ENCODE measurements at regions not wholly inside any gene's neighbourhood (a gene's known extent, or its start where the extent isn't known, plus 50 kb on each side); places are given as distances from the start of the nearest gene placed in this dataset.
"Not testable (repeated sequence)": the region's sequence is repeated elsewhere in the genome, so short reads cannot be mapped to it uniquely, and the experiment has no call there.

GRCh38 chr11:88061111-88061510 lies 114.1 kb downstream of the RAB38 start:
- Histone ChIP-seq H3K9me3 (no peaks in the 10 kb centered on the region), H3K36me3 (no peaks in the 10 kb centered on the region), H3K4me1 (no peaks in the 10 kb centered on the region), H3K27me3 (no peaks in the 10 kb centered on the region), H3K27ac (no peak overlapping the region), H3K4me3 (no peak overlapping the region)
- no peak for TF ChIP-seq POLR2A (IDR thresholded peaks at IDR 0.05)
- TF ChIP-seq CTCF (IDR thresholded peaks at IDR 0.05 in 4 of 5, conservative IDR thresholded peaks at IDR 0.05 in 1 of 5) = no peak
- DNase-seq = no peak
- no peak for ATAC-seq
- in situ Hi-C loops (cut with MboI; ENCODE audit: low sequenced_read_pairs in 4 of 4) = loop anchor here in 1 of 4 donors (25.0 kb wide), 1 partner anchor 99 kb away; no protein-coding TSS in a partner anchor
- intact Hi-C loops (cut with DNase I; ENCODE audit: low total_unique reads) = no loop called here

- Histone ChIP-seq H3K4me3 (no peak overlapping the region), H3K4me1 (no peaks in the 10 kb centered on the region), H3K9me3 (no peaks in the 10 kb centered on the region), H3K36me3 (no peaks in the 10 kb centered on the region), H3K27me3 (no peaks in the 10 kb centered on the region), H3K27ac (no peak overlapping the region)
- no peak for ATAC-seq
- intact Hi-C loops (cut with DNase I; ENCODE audit: low total_unique reads) = no loop called here
- TF ChIP-seq POLR2A (IDR thresholded peaks at IDR 0.05) (no peak), CTCF (IDR thresholded peaks at IDR 0.05 in 4 of 5, conservative IDR thresholded peaks at IDR 0.05 in 1 of 5) (no peak)
- in situ Hi-C loops (cut with MboI; ENCODE audit: low sequenced_read_pairs in 4 of 4) = loop anchor here in 1 of 4 donors (25.0 kb wide), 1 partner anchor 97 kb away; no protein-coding TSS in a partner anchor
- DNase-seq = no peak
Measured at GRCh38 chr11:88059326-88059725, 115.9 kb downstream of the RAB38 start.

GRCh38 chr11:88051396-88051795 lies 123.8 kb downstream of the RAB38 start:
- Histone ChIP-seq H3K36me3 (no peaks in the 10 kb centered on the region), H3K27ac (no peak overlapping the region), H3K4me1 (no peaks in the 10 kb centered on the region), H3K4me3 (no peak overlapping the region), H3K9me3 (no peaks in the 10 kb centered on the region), H3K27me3 (no peaks in the 10 kb centered on the region)
- TF ChIP-seq POLR2A (IDR thresholded peaks at IDR 0.05) = no peak
- in situ Hi-C loops (cut with MboI; ENCODE audit: low sequenced_read_pairs in 4 of 4) = loop anchor here in 1 of 4 donors (25.0 kb wide), 1 partner anchor 89 kb away; no protein-coding TSS in a partner anchor
- no peak for DNase-seq
- ATAC-seq = no peak
- intact Hi-C loops (cut with DNase I; ENCODE audit: low total_unique reads) = no loop called here

GRCh38 chr11:88050247-88050646 lies 125.0 kb downstream of the RAB38 start:
- no peak overlapping the region for H3K27ac ChIP-seq
- ATAC-seq (no peak), DNase-seq (no peak)
- no peaks in the 10 kb centered on the region for H3K9me3 ChIP-seq
- no peaks in the 10 kb centered on the region for H3K27me3 ChIP-seq
- intact Hi-C loops (cut with DNase I; ENCODE audit: low total_unique reads) (no loop called here), in situ Hi-C loops (cut with MboI; ENCODE audit: low sequenced_read_pairs in 4 of 4) (loop anchor here in 1 of 4 donors (25.0 kb wide), 1 partner anchor 88 kb away; no protein-coding TSS in a partner anchor)
- no peaks in the 10 kb centered on the region for H3K4me1 ChIP-seq
- TF ChIP-seq CTCF (IDR thresholded peaks at IDR 0.05 in 4 of 5, conservative IDR thresholded peaks at IDR 0.05 in 1 of 5) = no peak
- no peak overlapping the region for H3K4me3 ChIP-seq
- no peaks in the 10 kb centered on the region for H3K36me3 ChIP-seq

GRCh38 chr11:88045288-88045687 lies 130.0 kb downstream of the RAB38 start:
- intact Hi-C loops (cut with DNase I; ENCODE audit: low total_unique reads); in situ Hi-C loops (cut with MboI; ENCODE audit: low sequenced_read_pairs in 4 of 4); H3K27me3 ChIP-seq; H3K4me3 ChIP-seq; H3K9me3 ChIP-seq; DNase-seq; H3K36me3 ChIP-seq; H3K27ac ChIP-seq; H3K4me1 ChIP-seq; ATAC-seq: not testable (repeated sequence)

- H3K4me3 ChIP-seq; H3K36me3 ChIP-seq; DNase-seq; H3K27me3 ChIP-seq; in situ Hi-C loops (cut with MboI; ENCODE audit: low sequenced_read_pairs in 4 of 4); H3K9me3 ChIP-seq; intact Hi-C loops (cut with DNase I; ENCODE audit: low total_unique reads); ATAC-seq; H3K4me1 ChIP-seq; H3K27ac ChIP-seq: not testable (repeated sequence)
Measured at GRCh38 chr11:88044658-88045057, 130.6 kb downstream of the RAB38 start.
